Suprapubic skin (tissue), 4 donors: ENCODE measurements at regions not wholly inside any gene's neighbourhood (a gene's known extent, or its start where the extent isn't known, plus 50 kb on each side); places are given as distances from the start of the nearest gene placed in this dataset.

Experiments used
- DNase-seq, 2 donors: peaks; one replicate each; pipeline ENCODE4 v3.0.0-alpha.2; 2019; ENCODE audit warnings: low spot score in 2 of 2
- H3K27ac ChIP-seq: fragments of 200-600 bp; sonication (generic); one replicate; pipeline ENCODE4 v1.5.1; 2019
- H3K27me3 ChIP-seq: fragments of 200-600 bp; sonication (generic); one replicate; pipeline ENCODE4 v1.5.1; 2019
- H3K36me3 ChIP-seq: fragments of 200-600 bp; sonication (generic); one replicate; pipeline ENCODE4 v1.5.1; 2019
- H3K4me1 ChIP-seq: fragments of 200-600 bp; sonication (generic); one replicate; pipeline ENCODE4 v1.5.1; 2019
- H3K4me3 ChIP-seq: fragments of 200-600 bp; sonication (generic); one replicate; pipeline ENCODE4 v1.5.1; 2019; ENCODE audit warnings: mild to moderate bottlenecking
- H3K9me3 ChIP-seq: fragments of 200-600 bp; sonication (generic); one replicate; pipeline ENCODE4 v1.5.1; 2019
- CTCF ChIP-seq, 2 donors: fragments of 200-600 bp in 1 of 2; fragments of 450-650 bp in 1 of 2; sonication (generic) in 1 of 2; IDR thresholded peaks; one replicate each; pipeline ENCODE4 v1.5.1; 2016 to 2019; ENCODE audit warnings: antibody characterized with exemption in 2 of 2, mild to moderate bottlenecking in 1 of 2, moderate library complexity in 1 of 2
- EP300 ChIP-seq: sonication (generic); formaldehyde crosslinking; IDR thresholded peaks from one replicate; pipeline ENCODE4 v1.6.1; 2017; ENCODE audit warnings: antibody characterized with exemption
- POLR2A ChIP-seq, 2 donors: fragments of 450-650 bp; IDR thresholded peaks; one replicate each; pipeline ENCODE4 v1.6.1; 2017; ENCODE audit warnings: antibody characterized with exemption in 2 of 2, mild to moderate bottlenecking in 2 of 2, moderate library complexity in 2 of 2
- POLR2AphosphoS5 ChIP-seq, 3 donors: sonication (generic); formaldehyde crosslinking; IDR thresholded peaks; one replicate each; pipeline ENCODE4 v1.6.1; 2017; ENCODE audit warnings: antibody characterized with exemption in 3 of 3
- WGBS: methylation state at CpG from one replicate; pipeline ENCODE4 v1.1.5; 2018; 5-methylcytosine and 5-hydroxymethylcytosine counted together

GRCh38 chr2:162917626-162918025, 79.1 kb upstream of the KCNH7 start:
- TF ChIP-seq POLR2A (IDR thresholded peaks at IDR 0.05) (no peak), POLR2AphosphoS5 (IDR thresholded peaks at IDR 0.05) (no peak), EP300 (no peak), CTCF (IDR thresholded peaks at IDR 0.05) (no peak)
- H3K4me3 ChIP-seq, result no peak overlapping the region
- 41% methylated on average over 3 of the region's 3 CpGs for WGBS

GRCh38 chr2:162916286-162916801, 77.8 kb upstream of the KCNH7 start:
- Histone ChIP-seq H3K9me3 (no peaks in the 10 kb centered on the region), H3K27me3 (no peaks in the 10 kb centered on the region), H3K27ac (no peak overlapping the region), H3K4me3 (no peak overlapping the region), H3K4me1 (no peaks in the 10 kb centered on the region), H3K36me3 (no peaks in the 10 kb centered on the region)
- TF ChIP-seq CTCF (IDR thresholded peaks at IDR 0.05), result no peak
- no peak for TF ChIP-seq POLR2AphosphoS5 (IDR thresholded peaks at IDR 0.05)
- no peak for TF ChIP-seq EP300
- no peak for TF ChIP-seq POLR2A (IDR thresholded peaks at IDR 0.05)
- no peak for DNase-seq
- 92% methylated on average over 17 of the region's 17 CpGs for WGBS

More at GRCh38 chr2:162917626-162918025, 79.1 kb upstream of the KCNH7 start:
- Histone ChIP-seq H3K4me1 (no peaks in the 10 kb centered on the region), H3K36me3 (no peaks in the 10 kb centered on the region), H3K27me3 (no peaks in the 10 kb centered on the region), H3K9me3 (no peaks in the 10 kb centered on the region), H3K27ac (no peak overlapping the region)
- no peak for DNase-seq

- WGBS, result 95% methylated on average over 8 of the region's 8 CpGs
- H3K4me1 ChIP-seq, result no peaks in the 10 kb centered on the region
- no peaks in the 10 kb centered on the region for H3K27me3 ChIP-seq
- H3K36me3 ChIP-seq, result no peaks in the 10 kb centered on the region
- H3K27ac ChIP-seq, result no peak overlapping the region
- no peak for TF ChIP-seq POLR2A (IDR thresholded peaks at IDR 0.05)
- TF ChIP-seq EP300, result no peak
- no peak for TF ChIP-seq CTCF (IDR thresholded peaks at IDR 0.05)
- TF ChIP-seq POLR2AphosphoS5 (IDR thresholded peaks at IDR 0.05), result no peak
- no peak overlapping the region for H3K4me3 ChIP-seq
- no peaks in the 10 kb centered on the region for H3K9me3 ChIP-seq
- DNase-seq, result no peak
These were observed 77.3 kb upstream of the KCNH7 start for GRCh38 chr2:162915858-162916257.

GRCh38 chr2:162914161-162914560, 75.6 kb upstream of the KCNH7 start:
- Histone ChIP-seq H3K9me3 (no peaks in the 10 kb centered on the region), H3K27me3 (no peaks in the 10 kb centered on the region), H3K27ac (no peak overlapping the region), H3K4me1 (no peaks in the 10 kb centered on the region), H3K36me3 (no peaks in the 10 kb centered on the region), H3K4me3 (no peak overlapping the region)
- 83% methylated on average over 2 of the region's 2 CpGs for WGBS
- no peak for TF ChIP-seq POLR2A (IDR thresholded peaks at IDR 0.05)
- no peak for TF ChIP-seq EP300
- no peak for TF ChIP-seq POLR2AphosphoS5 (IDR thresholded peaks at IDR 0.05)
- TF ChIP-seq CTCF (IDR thresholded peaks at IDR 0.05), result no peak
- DNase-seq, result no peak

- no peaks in the 10 kb centered on the region for H3K9me3 ChIP-seq
- H3K36me3 ChIP-seq, result no peaks in the 10 kb centered on the region
- H3K4me3 ChIP-seq, result no peak overlapping the region
- WGBS, result 96% methylated on average over 2 of the region's 2 CpGs
- no peaks in the 10 kb centered on the region for H3K4me1 ChIP-seq
- DNase-seq, result no peak
- H3K27ac ChIP-seq, result no peak overlapping the region
- no peaks in the 10 kb centered on the region for H3K27me3 ChIP-seq
- TF ChIP-seq POLR2A (IDR thresholded peaks at IDR 0.05), result no peak
- no peak for TF ChIP-seq CTCF (IDR thresholded peaks at IDR 0.05)
- no peak for TF ChIP-seq POLR2AphosphoS5 (IDR thresholded peaks at IDR 0.05)
- no peak for TF ChIP-seq EP300
These were observed 74.2 kb upstream of the KCNH7 start for GRCh38 chr2:162912787-162913186.
